K562 (cell line): ENCODE measurements at regions not wholly inside any gene's neighbourhood (a gene's known extent, or its start where the extent isn't known, plus 50 kb on each side); places are given as distances from the start of the nearest gene placed in this dataset.

Source experiments
- CREB5 ChIP-seq: fragments of 250-450 bp; sonication (Bioruptor Pico); IDR thresholded peaks from 2 replicates; pipeline ENCODE4 v1.5.0; 2020; ENCODE audit warnings: mild to moderate bottlenecking
- CTCF ChIP-seq, 3 experiments: IDR thresholded peaks in 2 of 3; conservative IDR thresholded peaks in 1 of 3; 2 replicates each; pipeline ENCODE4 v1.5.1; 2011 to 2012; ENCODE audit warnings: low read length in 3 of 3, mild to moderate bottlenecking in 3 of 3, control low read depth in 2 of 3, improper control_type of control experiment in 1 of 3, inconsistent platforms in 1 of 3, low read depth in 1 of 3, mixed read lengths in 1 of 3, moderate library complexity in 1 of 3; ENCODE audit not compliant: insufficient read depth in 2 of 3
- E2F5 ChIP-seq: sonication (generic); formaldehyde crosslinking; IDR thresholded peaks from 2 replicates; pipeline ENCODE4 v1.8.0; 2022; ENCODE audit warnings: mild to moderate bottlenecking, missing genetic modification reagents
- FUS ChIP-seq: fragments of 200-400 bp; formaldehyde crosslinking; optimal IDR thresholded peaks from 2 replicates; pipeline ENCODE3; 2017; ENCODE audit warnings: low read depth, low read length
- KDM2B ChIP-seq: fragments of 250-450 bp; sonication (Bioruptor Pico); IDR thresholded peaks from 2 replicates; pipeline ENCODE4 v1.8.0; 2021; ENCODE audit warnings: mild to moderate bottlenecking, moderate library complexity
- MLLT1 ChIP-seq, 2 experiments: fragments of 450-650 bp; IDR thresholded peaks; 2 replicates each; pipeline ENCODE4 v1.6.1; 2016
- POLR2A ChIP-seq: fragments of 450-650 bp; conservative IDR thresholded peaks from 2 replicates; pipeline ENCODE4 v1.6.1; 2016
- RFX7 ChIP-seq: fragments of 250-450 bp; sonication (Bioruptor Pico); IDR thresholded peaks from 2 replicates; pipeline ENCODE4 v1.5.1; 2021; ENCODE audit warnings: mild to moderate bottlenecking
- SREBF2 ChIP-seq: sonication (generic); formaldehyde crosslinking; IDR thresholded peaks from 2 replicates; pipeline ENCODE4 v1.4.0; 2020; ENCODE audit warnings: mild to moderate bottlenecking, missing genetic modification reagents
- SRSF9 ChIP-seq: fragments of 200-400 bp; formaldehyde crosslinking; IDR thresholded peaks from 2 replicates; pipeline ENCODE4 v1.6.1; 2017; ENCODE audit warnings: low read depth, low read length, borderline replicate concordance
- ZBTB2 ChIP-seq: fragments of 450-650 bp; IDR thresholded peaks from 2 replicates; pipeline ENCODE4 v1.6.1; 2016; ENCODE audit warnings: antibody characterized with exemption
- TF ChIP-seq, protein P1 (sequence below): fragments of 450-650 bp; formaldehyde crosslinking; IDR thresholded peaks from 2 replicates; pipeline ENCODE4 v1.4.0; 2020; ENCODE audit warnings: mild to moderate bottlenecking, moderate library complexity
- TF ChIP-seq, protein P2 (sequence below): sonication (generic); formaldehyde crosslinking; IDR thresholded peaks from 2 replicates; pipeline ENCODE4 v1.8.1; 2023; ENCODE audit warnings: mild to moderate bottlenecking, missing genetic modification reagents

DNA sequence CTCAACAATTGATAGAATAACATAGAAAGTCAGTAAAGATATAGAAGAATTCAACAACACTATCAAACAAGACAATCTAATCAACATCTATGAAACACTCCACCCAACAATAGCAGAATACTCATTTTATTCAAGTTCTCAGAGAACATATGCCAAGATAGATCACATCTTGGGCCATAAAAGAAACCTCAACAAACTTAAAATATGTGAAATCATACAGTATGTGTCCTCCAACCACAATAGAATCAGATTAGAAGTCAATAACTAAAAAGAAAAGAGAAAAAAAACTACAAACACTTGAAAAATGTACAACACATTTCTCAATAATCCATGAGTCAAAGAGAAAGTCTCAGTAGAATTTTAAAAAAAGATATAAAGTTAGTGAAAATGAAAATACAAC is 78.6 kb upstream of the LDB2 start:
- TF ChIP-seq CTCF (IDR thresholded peaks at IDR 0.05 in 2 of 3, conservative IDR thresholded peaks at IDR 0.05 in 1 of 3; ENCODE audit: insufficient read depth in 2 of 3, low read depth in 1 of 3, low read length in 3 of 3) (no peak), POLR2A (no peak), ZBTB2 (no peak), E2F5 (CRISPR knock-in tag) (no peak), MLLT1 (IDR thresholded peaks at IDR 0.05) (no peak), CREB5 (no peak), RFX7 (CRISPR knock-in tag) (no peak), SREBF2 (CRISPR knock-in tag) (no peak), SRSF9 (no peak), KDM2B (CRISPR knock-in tag) (no peak), FUS (no peak)
- TF ChIP-seq, protein P1, sequence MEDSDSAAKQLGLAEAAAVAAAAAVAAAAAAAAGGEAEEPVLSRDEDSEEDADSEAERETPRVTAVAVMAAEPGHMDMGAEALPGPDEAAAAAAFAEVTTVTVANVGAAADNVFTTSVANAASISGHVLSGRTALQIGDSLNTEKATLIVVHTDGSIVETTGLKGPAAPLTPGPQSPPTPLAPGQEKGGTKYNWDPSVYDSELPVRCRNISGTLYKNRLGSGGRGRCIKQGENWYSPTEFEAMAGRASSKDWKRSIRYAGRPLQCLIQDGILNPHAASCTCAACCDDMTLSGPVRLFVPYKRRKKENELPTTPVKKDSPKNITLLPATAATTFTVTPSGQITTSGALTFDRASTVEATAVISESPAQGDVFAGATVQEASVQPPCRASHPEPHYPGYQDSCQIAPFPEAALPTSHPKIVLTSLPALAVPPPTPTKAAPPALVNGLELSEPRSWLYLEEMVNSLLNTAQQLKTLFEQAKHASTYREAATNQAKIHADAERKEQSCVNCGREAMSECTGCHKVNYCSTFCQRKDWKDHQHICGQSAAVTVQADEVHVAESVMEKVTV (CRISPR knock-in tag) = no peak
- TF ChIP-seq, protein P2, sequence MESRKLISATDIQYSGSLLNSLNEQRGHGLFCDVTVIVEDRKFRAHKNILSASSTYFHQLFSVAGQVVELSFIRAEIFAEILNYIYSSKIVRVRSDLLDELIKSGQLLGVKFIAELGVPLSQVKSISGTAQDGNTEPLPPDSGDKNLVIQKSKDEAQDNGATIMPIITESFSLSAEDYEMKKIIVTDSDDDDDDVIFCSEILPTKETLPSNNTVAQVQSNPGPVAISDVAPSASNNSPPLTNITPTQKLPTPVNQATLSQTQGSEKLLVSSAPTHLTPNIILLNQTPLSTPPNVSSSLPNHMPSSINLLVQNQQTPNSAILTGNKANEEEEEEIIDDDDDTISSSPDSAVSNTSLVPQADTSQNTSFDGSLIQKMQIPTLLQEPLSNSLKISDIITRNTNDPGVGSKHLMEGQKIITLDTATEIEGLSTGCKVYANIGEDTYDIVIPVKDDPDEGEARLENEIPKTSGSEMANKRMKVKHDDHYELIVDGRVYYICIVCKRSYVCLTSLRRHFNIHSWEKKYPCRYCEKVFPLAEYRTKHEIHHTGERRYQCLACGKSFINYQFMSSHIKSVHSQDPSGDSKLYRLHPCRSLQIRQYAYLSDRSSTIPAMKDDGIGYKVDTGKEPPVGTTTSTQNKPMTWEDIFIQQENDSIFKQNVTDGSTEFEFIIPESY (CRISPR knock-in tag) = no peak
